ENCODE measurements at regions not wholly inside any gene's neighbourhood (a gene's known extent, or its start where the extent isn't known, plus 50 kb on each side); places are given as distances from the start of the nearest gene placed in this dataset.

DNA sequence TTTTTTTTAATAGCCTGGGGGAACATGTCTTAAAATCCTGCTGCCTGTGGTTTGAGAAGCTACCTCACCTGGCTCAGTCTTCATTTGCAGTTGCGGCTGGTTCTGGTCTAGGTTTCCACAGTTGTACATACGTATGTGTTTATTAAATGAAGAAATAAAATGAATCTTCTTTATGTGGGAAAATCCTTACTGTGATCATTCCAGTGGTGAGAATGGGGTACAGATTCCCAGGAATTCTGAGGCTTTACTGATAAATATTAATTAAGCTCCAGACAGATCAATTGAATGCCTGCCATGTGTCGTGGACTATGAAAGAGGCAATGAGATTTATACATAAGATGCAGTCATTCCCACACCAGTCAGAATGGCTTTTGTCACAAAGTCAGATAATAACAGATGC, 356.1 kb upstream of the GRM7 start:
- no peak for TF ChIP-seq NR3C1 (IDR thresholded peaks at IDR 0.05)
- no peak for TF ChIP-seq EP300 (IDR thresholded peaks at IDR 0.05)
- TF ChIP-seq MAX (IDR thresholded peaks at IDR 0.05): no peak
- TF ChIP-seq POLR2A (IDR thresholded peaks at IDR 0.05; ENCODE audit: low read length): no peak
- no peak for TF ChIP-seq CTCF (IDR thresholded peaks at IDR 0.05)
- TF ChIP-seq BHLHE40 (IDR thresholded peaks at IDR 0.05; ENCODE audit: low read depth, low read length): no peak
- no peak for TF ChIP-seq REST (IDR thresholded peaks at IDR 0.05)
- no peak for TF ChIP-seq CHD2 (IDR thresholded peaks at IDR 0.05; ENCODE audit: low read length, partially characterized antibody)
- no peak for TF ChIP-seq JUNB (IDR thresholded peaks at IDR 0.05)
- no peak for TF ChIP-seq MYC (IDR thresholded peaks at IDR 0.05; ENCODE audit: borderline replicate concordance, low read length)
- TF ChIP-seq SREBF2 (IDR thresholded peaks at IDR 0.05): no peak

Data from A549 (cell line).